Caco-2 (cell line): ENCODE measurements at regions not wholly inside any gene's neighbourhood (a gene's known extent, or its start where the extent isn't known, plus 50 kb on each side); places are given as distances from the start of the nearest gene placed in this dataset.
"Not testable (repeated sequence)": the region's sequence is repeated elsewhere in the genome, so short reads cannot be mapped to it uniquely, and the experiment has no call there.

Experiments used
- BruUV-seq: library from RNA; stranded (reverse); fragments of 400-500 nt; replicated peaks from 2 replicates; lab custom pipeline; 2021; lab: Mats Ljungman, UMichigan
- CTCF ChIA-PET: fragments of 300-600 bp; sonication (Branson Sonifier 250); formaldehyde crosslinking; loops from one replicate; lab custom pipeline; 2022; ENCODE audit warnings: antibody characterized with exemption; lab: Charles Lee
- POLR2A ChIA-PET: fragments of 300-600 bp; sonication (Branson Sonifier 250); formaldehyde crosslinking; loops from one replicate; lab custom pipeline; 2022; ENCODE audit warnings: antibody characterized with exemption; lab: Charles Lee
- DNase-seq, 2 experiments: peaks; one replicate each; pipeline versions ENCODE4 v3.0.0 to v3.0.0-alpha.2; 2020 to 2022
- H3K27me3 ChIP-seq: replicated peaks from 2 replicates; pipeline ENCODE4 v1.6.0; 2011; ENCODE audit warnings: low read length; ENCODE audit not compliant: control insufficient read depth, insufficient read depth
- H3K36me3 ChIP-seq: 2 replicates; pipeline ENCODE4 v1.5.1; 2011; ENCODE audit warnings: low read length; ENCODE audit not compliant: control insufficient read depth, insufficient read depth
- H3K4me1 ChIP-seq: fragments of 250-450 bp; sonication (Bioruptor Pico); 2 replicates; pipeline ENCODE4 v1.5.1; 2020; ENCODE audit warnings: mild to moderate bottlenecking
- H3K4me3 ChIP-seq: 2 replicates; pipeline ENCODE4 v1.5.1; 2011; ENCODE audit warnings: low read depth, mild to moderate bottlenecking, control low read depth, low read length
- H3K9me3 ChIP-seq: fragments of 250-450 bp; sonication (Bioruptor Pico); 2 replicates; pipeline ENCODE4 v1.5.1; 2020; ENCODE audit warnings: mild to moderate bottlenecking, moderate library complexity
- H3K27ac Mint-ChIP-seq: one replicate; pipeline ENCODE4 v1.8.0; 2022; ENCODE audit warnings: mixed read lengths; ENCODE audit not compliant: unreplicated experiment
- H3K27me3 Mint-ChIP-seq: one replicate; pipeline ENCODE4 v1.8.0; 2022; ENCODE audit warnings: mixed read lengths; ENCODE audit not compliant: insufficient read depth, unreplicated experiment
- H3K36me3 Mint-ChIP-seq: one replicate; pipeline ENCODE4 v1.8.0; 2022; ENCODE audit warnings: mild to moderate bottlenecking, mixed read lengths; ENCODE audit not compliant: insufficient read depth, unreplicated experiment
- H3K4me1 Mint-ChIP-seq: one replicate; pipeline ENCODE4 v1.8.0; 2022; ENCODE audit warnings: low read depth, mixed read lengths; ENCODE audit not compliant: unreplicated experiment
- H3K4me3 Mint-ChIP-seq: one replicate; pipeline ENCODE4 v1.8.0; 2022; ENCODE audit warnings: mild to moderate bottlenecking, moderate library complexity, mixed read lengths; ENCODE audit not compliant: unreplicated experiment
- H3K9me3 Mint-ChIP-seq: one replicate; pipeline ENCODE4 v1.8.0; 2022; ENCODE audit warnings: mixed read lengths; ENCODE audit not compliant: unreplicated experiment
- CTCF ChIP-seq, 2 experiments: fragments of 200-600 bp in 1 of 2; IDR thresholded peaks; 1 replicate in 1 of 2; 2 replicates in 1 of 2; pipeline versions ENCODE4 v1.5.1 to v1.8.0; 2011 to 2022; ENCODE audit warnings: antibody characterized with exemption in 1 of 2, control low read depth in 1 of 2, inconsistent platforms in 1 of 2, low read depth in 1 of 2, low read length in 1 of 2, mild to moderate bottlenecking in 1 of 2, moderate library complexity in 1 of 2; ENCODE audit not compliant: insufficient read depth in 1 of 2, severe bottlenecking in 1 of 2, unreplicated experiment in 1 of 2
- intact Hi-C: fragments of 100-400 bp; cut with micrococcal nuclease; formaldehyde crosslinking; loops from one replicate; pipeline ENCODE4 v1.10.0; 2022; ENCODE audit not compliant: unreplicated experiment

- no peaks in the 10 kb centered on the region for H3K27me3 Mint-ChIP-seq
- H3K27ac Mint-ChIP-seq = no peak overlapping the region
- CTCF ChIA-PET = no interaction called here
- Histone ChIP-seq H3K9me3 (no peaks in the 10 kb centered on the region), H3K27me3 (no peaks in the 10 kb centered on the region), H3K4me3 (no peak overlapping the region), H3K36me3 (no peaks in the 10 kb centered on the region), H3K4me1 (no peaks in the 10 kb centered on the region)
- H3K9me3 Mint-ChIP-seq = no peaks in the 10 kb centered on the region
- intact Hi-C loops = no loop called here
- H3K36me3 Mint-ChIP-seq = no peaks in the 10 kb centered on the region
- no peak for DNase-seq
- H3K4me3 Mint-ChIP-seq = no peak overlapping the region
- no peak for TF ChIP-seq CTCF (IDR thresholded peaks at IDR 0.05; ENCODE audit: insufficient read depth in 1 of 2, low read depth in 1 of 2, low read length in 1 of 2, severe bottlenecking in 1 of 2, unreplicated experiment in 1 of 2)
- BruUV-seq = no TSS peak
- H3K4me1 Mint-ChIP-seq = peaks cover 14% of the 10 kb centered on the region
- POLR2A ChIA-PET = no interaction called here
These were observed 226.7 kb upstream of the NOCT start for GRCh38 chr4:138788857-138789256.

- no peaks in the 10 kb centered on the region for H3K27me3 ChIP-seq
- ChIA-PET CTCF (no interaction called here), POLR2A (no interaction called here)
- TF ChIP-seq CTCF (IDR thresholded peaks at IDR 0.05; ENCODE audit: insufficient read depth in 1 of 2, low read depth in 1 of 2, low read length in 1 of 2, severe bottlenecking in 1 of 2, unreplicated experiment in 1 of 2) = no peak
- no peaks in the 10 kb centered on the region for H3K4me1 ChIP-seq
- no TSS peak for BruUV-seq
- DNase-seq = no peak
- intact Hi-C loops = no loop called here
- Mint-ChIP-seq H3K27ac (no peak overlapping the region), H3K9me3 (no peaks in the 10 kb centered on the region), H3K4me3 (no peak overlapping the region), H3K27me3 (no peaks in the 10 kb centered on the region), H3K4me1 (peaks cover 13% of the 10 kb centered on the region), H3K36me3 (no peaks in the 10 kb centered on the region)
- H3K4me3 ChIP-seq = no peak overlapping the region
- H3K9me3 ChIP-seq = no peaks in the 10 kb centered on the region
- H3K36me3 ChIP-seq = no peaks in the 10 kb centered on the region
These were observed 227.3 kb upstream of the NOCT start for GRCh38 chr4:138788267-138788790.

GRCh38 chr4:138779761-138780160 is 235.8 kb upstream of the NOCT start:
- H3K4me3 Mint-ChIP-seq, DNase-seq, H3K4me1 Mint-ChIP-seq, intact Hi-C loops, H3K27me3 Mint-ChIP-seq, H3K36me3 Mint-ChIP-seq, POLR2A ChIA-PET, H3K9me3 ChIP-seq, H3K27me3 ChIP-seq, H3K27ac Mint-ChIP-seq, H3K4me1 ChIP-seq, H3K4me3 ChIP-seq, H3K36me3 ChIP-seq, BruUV-seq, CTCF ChIA-PET: not testable (repeated sequence)
- H3K9me3 Mint-ChIP-seq = peaks cover 12% of the 10 kb centered on the region

GRCh38 chr4:138775890-138776289 is 239.7 kb upstream of the NOCT start:
- Mint-ChIP-seq H3K36me3 (no peaks in the 10 kb centered on the region), H3K9me3 (no peaks in the 10 kb centered on the region), H3K4me1 (no peaks in the 10 kb centered on the region), H3K4me3 (no peak overlapping the region), H3K27ac (no peak overlapping the region), H3K27me3 (no peaks in the 10 kb centered on the region)
- no peak for TF ChIP-seq CTCF (IDR thresholded peaks at IDR 0.05; ENCODE audit: insufficient read depth in 1 of 2, low read depth in 1 of 2, low read length in 1 of 2, severe bottlenecking in 1 of 2, unreplicated experiment in 1 of 2)
- Histone ChIP-seq H3K27me3 (no peaks in the 10 kb centered on the region), H3K9me3 (no peaks in the 10 kb centered on the region), H3K36me3 (no peaks in the 10 kb centered on the region), H3K4me3 (no peak overlapping the region), H3K4me1 (no peaks in the 10 kb centered on the region)
- intact Hi-C loops = no loop called here
- ChIA-PET CTCF (no interaction called here), POLR2A (no interaction called here)
- BruUV-seq = no TSS peak
- DNase-seq = no peak
